HUDEP-2 (cell line): ENCODE measurements at regions not wholly inside any gene's neighbourhood (a gene's known extent, or its start where the extent isn't known, plus 50 kb on each side); places are given as distances from the start of the nearest gene placed in this dataset.

Experiments used
- DNase-seq, 76 experiments: peaks; one replicate each; lab custom pipeline; 2025; ENCODE audit not compliant: unreplicated experiment in 76 of 76; lab: John Stamatoyannopoulos, UW

DNA sequence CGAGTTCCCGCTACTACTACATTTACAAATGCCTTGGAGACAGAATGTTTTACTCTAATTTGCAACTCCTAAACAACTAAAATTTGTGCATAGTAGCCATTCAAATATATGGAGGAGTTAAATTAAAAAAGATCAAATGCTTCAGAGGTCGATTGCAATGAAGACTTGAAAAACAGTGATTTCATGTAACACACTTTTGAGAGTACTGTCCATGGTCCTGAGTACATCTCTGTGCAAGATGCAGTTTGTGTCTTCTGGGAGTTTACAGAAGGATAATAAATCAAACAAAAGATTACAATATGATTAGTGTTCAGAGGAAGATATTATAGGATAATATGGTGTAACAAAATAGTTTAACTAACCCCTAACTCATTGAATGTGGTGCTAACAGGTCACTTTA is 894.7 kb downstream of the TMEM182 start:
- DNase-seq, result no peak

DNA sequence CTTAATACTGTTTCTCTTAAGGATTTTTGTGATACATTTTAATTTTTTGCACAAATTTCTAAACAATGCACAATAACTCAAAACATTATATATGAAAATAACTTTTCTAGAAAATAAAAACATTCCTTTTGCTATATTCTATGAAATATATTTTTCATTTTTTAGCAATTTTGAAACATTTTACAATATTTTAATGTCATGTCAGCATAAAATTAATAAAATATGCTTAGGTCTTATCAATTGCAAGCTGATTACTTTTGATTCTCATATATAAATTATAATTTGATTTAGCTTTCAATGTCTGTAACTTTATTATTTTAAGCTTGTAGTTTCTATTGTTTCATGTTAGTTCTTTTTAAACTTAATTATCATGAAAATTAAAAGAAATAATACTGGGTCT is 898.7 kb downstream of the TMEM182 start:
- no peak for DNase-seq

GRCh38 chr2:103660947-103661346 is 899.1 kb downstream of the TMEM182 start:
- DNase-seq, result no peak

GRCh38 chr2:103664690-103665089 is 902.9 kb downstream of the TMEM182 start:
- no peak for DNase-seq

DNA sequence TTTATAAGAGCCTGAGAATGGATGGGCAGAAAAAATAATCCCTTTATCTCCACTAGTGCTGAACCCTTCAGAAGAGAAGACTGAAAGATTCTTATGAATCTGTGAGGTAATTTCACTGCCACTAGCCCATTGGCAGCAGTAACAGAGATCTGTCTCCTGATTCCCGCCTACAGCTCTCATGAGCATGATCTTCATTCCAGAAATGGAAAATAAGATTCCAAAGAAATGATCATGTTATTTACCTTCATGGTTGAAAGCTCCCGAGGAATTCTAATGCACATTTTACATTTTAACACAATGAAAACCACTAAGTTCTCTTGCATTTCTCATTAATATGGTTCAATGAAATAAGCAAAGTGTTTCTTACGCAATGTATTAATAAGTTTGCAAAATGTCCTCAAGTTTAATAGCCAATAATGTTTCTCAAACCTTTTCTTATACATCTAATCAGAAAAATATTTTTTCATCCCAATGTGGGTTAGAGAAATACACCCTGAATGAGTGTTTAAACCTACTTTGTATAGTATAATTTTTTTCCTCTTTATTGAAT is 905.6 kb downstream of the TMEM182 start:
- DNase-seq, result no peak

GRCh38 chr2:103669531-103669930 is 907.7 kb downstream of the TMEM182 start:
- DNase-seq, result no peak
